ENCODE measurements at regions not wholly inside any gene's neighbourhood (a gene's known extent, or its start where the extent isn't known, plus 50 kb on each side); places are given as distances from the start of the nearest gene placed in this dataset.

DNA sequence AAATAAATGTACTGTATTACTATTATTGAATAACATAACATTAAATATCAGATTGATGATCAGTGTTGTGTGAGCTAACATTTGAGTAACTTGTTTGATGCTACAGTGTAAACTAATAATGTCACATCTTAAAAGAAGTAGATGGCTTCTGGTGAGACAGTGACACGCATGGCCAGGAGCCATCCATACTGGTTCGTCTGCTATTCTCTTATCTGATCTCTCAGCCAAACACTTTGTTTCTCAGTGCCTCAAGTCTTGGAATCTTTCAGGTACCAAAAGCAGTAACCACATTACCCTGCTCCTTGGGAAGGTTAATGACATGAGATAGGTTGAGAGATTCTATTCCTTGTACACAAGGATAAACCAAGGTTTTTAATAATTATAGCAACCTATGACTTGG is 198.1 kb upstream of the IGFBP7 start:
- no CpG with 5 or more reads among the region's 2 CpGs for WGBS (ENCODE audit: extremely low coverage, insufficient read length, low lambda C conversion rate)
- H2BK120ac ChIP-seq (ENCODE audit: low read depth, low read length, poor library complexity, severe bottlenecking) = no peak overlapping the region
- Mint-ChIP-seq H3K9me3 (peaks cover under 1 to 1% of the 10 kb centered on the region in 2 experiments; a peak in 2 of 5 replicates), H3K36me3 (ENCODE audit: insufficient read depth in 1 of 3, low read depth in 3 of 3) (no peaks in the 10 kb centered on the region; a peak in 1 of 7 replicates), H3K4me3 (no peak overlapping the region), H3K4me1 (peaks cover 5 to 6% of the 10 kb centered on the region in 2 experiments; a peak in 3 of 4 replicates), H3K27ac (no peak overlapping the region), H3K27me3 (ENCODE audit: low read depth) (no peaks in the 10 kb centered on the region)
- no peaks in the 10 kb centered on the region for H3K23me2 ChIP-seq (ENCODE audit: insufficient read length, low read depth, low read length, poor library complexity, severe bottlenecking)
- H2BK20ac ChIP-seq (ENCODE audit: low read depth, low read length, poor library complexity, severe bottlenecking) = no peak overlapping the region
- no peak overlapping the region for H3K14ac ChIP-seq (ENCODE audit: insufficient read depth, low read length)
- H3K4me2 ChIP-seq (ENCODE audit: insufficient read depth, insufficient read length, low read length) = no peak overlapping the region
- H4K5ac ChIP-seq (ENCODE audit: insufficient read length, low read depth, low read length) = no peak overlapping the region
- no peaks in the 10 kb centered on the region for H3K27me3 ChIP-seq (ENCODE audit: insufficient read depth, low read length)
- H2AK5ac ChIP-seq (ENCODE audit: insufficient read length, low read length) = no peak overlapping the region
- no peak overlapping the region for H2BK5ac ChIP-seq (ENCODE audit: insufficient read length, low read length)
- no peaks in the 10 kb centered on the region; the same call in 1 of the 2 replicates for H3K4me1 ChIP-seq (ENCODE audit: insufficient read depth, low read length)
- no peak for DNase-seq
- H3T11ph ChIP-seq (ENCODE audit: low read length) = no peak overlapping the region
- H3K23ac ChIP-seq (ENCODE audit: insufficient read length, low read depth, low read length) = no peak overlapping the region
- no peak overlapping the region for H3K56ac ChIP-seq (ENCODE audit: insufficient read length, low read depth, low read length)
- H4K91ac ChIP-seq (ENCODE audit: insufficient read length, low read depth, low read length) = no peak overlapping the region
- no peak overlapping the region for H3K4ac ChIP-seq (ENCODE audit: low read depth, low read length)
- TF ChIP-seq, protein P1, sequence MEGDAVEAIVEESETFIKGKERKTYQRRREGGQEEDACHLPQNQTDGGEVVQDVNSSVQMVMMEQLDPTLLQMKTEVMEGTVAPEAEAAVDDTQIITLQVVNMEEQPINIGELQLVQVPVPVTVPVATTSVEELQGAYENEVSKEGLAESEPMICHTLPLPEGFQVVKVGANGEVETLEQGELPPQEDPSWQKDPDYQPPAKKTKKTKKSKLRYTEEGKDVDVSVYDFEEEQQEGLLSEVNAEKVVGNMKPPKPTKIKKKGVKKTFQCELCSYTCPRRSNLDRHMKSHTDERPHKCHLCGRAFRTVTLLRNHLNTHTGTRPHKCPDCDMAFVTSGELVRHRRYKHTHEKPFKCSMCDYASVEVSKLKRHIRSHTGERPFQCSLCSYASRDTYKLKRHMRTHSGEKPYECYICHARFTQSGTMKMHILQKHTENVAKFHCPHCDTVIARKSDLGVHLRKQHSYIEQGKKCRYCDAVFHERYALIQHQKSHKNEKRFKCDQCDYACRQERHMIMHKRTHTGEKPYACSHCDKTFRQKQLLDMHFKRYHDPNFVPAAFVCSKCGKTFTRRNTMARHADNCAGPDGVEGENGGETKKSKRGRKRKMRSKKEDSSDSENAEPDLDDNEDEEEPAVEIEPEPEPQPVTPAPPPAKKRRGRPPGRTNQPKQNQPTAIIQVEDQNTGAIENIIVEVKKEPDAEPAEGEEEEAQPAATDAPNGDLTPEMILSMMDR (conservative IDR thresholded peaks at IDR 0.05) = no peak
- H4K20me1 ChIP-seq (ENCODE audit: control insufficient read depth, insufficient read depth, insufficient read length) = no peaks in the 10 kb centered on the region
- no peaks in the 10 kb centered on the region for H3K79me1 ChIP-seq (ENCODE audit: insufficient read depth, low read depth, low read length, poor library complexity, severe bottlenecking)
- no peak overlapping the region for H3K27ac ChIP-seq (ENCODE audit: insufficient read length, low read depth, low read length)
- no peak overlapping the region for H2AFZ ChIP-seq (ENCODE audit: low read length)
- no peaks in the 10 kb centered on the region for H3K79me2 ChIP-seq (ENCODE audit: insufficient read depth, low read length)
- no peak overlapping the region for H3K18ac ChIP-seq (ENCODE audit: insufficient read length, low read depth, low read length)
- H4K8ac ChIP-seq (replicated peaks; ENCODE audit: insufficient read length, low read depth, low read length) = no peak overlapping the region
- H2BK12ac ChIP-seq (ENCODE audit: insufficient read length, low read depth, low read length) = no peak overlapping the region
- H3K9me3 ChIP-seq (ENCODE audit: control insufficient read depth, low read depth, low read length) = no peaks in the 10 kb centered on the region
- no peak overlapping the region for H2BK15ac ChIP-seq (ENCODE audit: low read depth, low read length)
- H3K9ac ChIP-seq (ENCODE audit: extremely low read depth, insufficient read length, low read length) = no peak overlapping the region
